ENCODE measurements at regions not wholly inside any gene's neighbourhood (a gene's known extent, or its start where the extent isn't known, plus 50 kb on each side); places are given as distances from the start of the nearest gene placed in this dataset.

- TF ChIP-seq PHF8 (IDR thresholded peaks at IDR 0.05; ENCODE audit: borderline replicate concordance, low read depth), result no peak
- no peak for TF ChIP-seq RAD21 (conservative IDR thresholded peaks at IDR 0.05 in 1 of 2, IDR thresholded peaks at IDR 0.05 in 1 of 2)
- no peak for TF ChIP-seq MAFK (IDR thresholded peaks at IDR 0.05; ENCODE audit: partially characterized antibody)
- TF ChIP-seq RFX5 (IDR thresholded peaks at IDR 0.05), result no peak
- TF ChIP-seq EP300 (IDR thresholded peaks at IDR 0.05), result no peak
- no peak for TF ChIP-seq CTCF (IDR thresholded peaks at IDR 0.05)
- TF ChIP-seq MYC (IDR thresholded peaks at IDR 0.05; ENCODE audit: borderline replicate concordance, low read length), result no peak
Observed at GRCh38 chr4:31185014-31185585, 464.9 kb downstream of the PCDH7 start.
